ENCODE measurements at regions not wholly inside any gene's neighbourhood (a gene's known extent, or its start where the extent isn't known, plus 50 kb on each side); places are given as distances from the start of the nearest gene placed in this dataset.

GRCh38 chr3:94904156-94904674 lies 841.4 kb downstream of the NSUN3 start:
- FAIRE-seq, result no peak
- H3K36me3 ChIP-seq (ENCODE audit: control insufficient read depth in 2 of 4, insufficient read depth in 4 of 4, low read length in 3 of 4), result no peaks in the 10 kb centered on the region
- CTCF ChIA-PET (ENCODE audit: partially characterized antibody), result no interaction called here
- TF ChIP-seq SRF (IDR thresholded peaks at IDR 0.05; ENCODE audit: low read depth, low read length) (no peak), SIX5 (IDR thresholded peaks at IDR 0.05; ENCODE audit: low read depth, low read length) (no peak), RFX5 (IDR thresholded peaks at IDR 0.05; ENCODE audit: borderline replicate concordance, low read depth, low read length) (no peak), PHF8 (conservative IDR thresholded peaks at IDR 0.05; ENCODE audit: low read depth, low read length) (no peak), SP1 (IDR thresholded peaks at IDR 0.05; ENCODE audit: low read depth, low read length) (no peak), TCF12 (IDR thresholded peaks at IDR 0.05; ENCODE audit: low read depth, low read length) (no peak), BRCA1 (IDR thresholded peaks at IDR 0.05; ENCODE audit: low read depth, low read length) (no peak), BCL11A (IDR thresholded peaks at IDR 0.05; ENCODE audit: low read depth in 2 of 2, low read length in 2 of 2) (no peak), USF2 (IDR thresholded peaks at IDR 0.05; ENCODE audit: low read length) (no peak), EZH2 (IDR thresholded peaks at IDR 0.05; ENCODE audit: low read depth, low read length, severe bottlenecking) (no peak), E2F6 (IDR thresholded peaks at IDR 0.05) (no peak), RBBP5 (IDR thresholded peaks at IDR 0.05; ENCODE audit: borderline replicate concordance, low read depth, low read length) (no peak), HDAC2 (IDR thresholded peaks at IDR 0.05; ENCODE audit: borderline replicate concordance in 1 of 2, low read depth in 2 of 2, low read length in 2 of 2) (no peak)

More at GRCh38 chr3:94904156-94904674, 841.4 kb downstream of the NSUN3 start:
- Histone ChIP-seq H3K4me3 (ENCODE audit: extremely low read depth in 1 of 4, insufficient read depth in 2 of 4, low read depth in 3 of 4, low read length in 4 of 4) (no peak overlapping the region), H3K79me1 (ENCODE audit: low read depth, low read length) (no peaks in the 10 kb centered on the region), H3K27me3 (replicated peaks in 1 of 4; ENCODE audit: control insufficient read depth in 3 of 4, extremely low read depth in 1 of 4, insufficient read depth in 3 of 4, low read length in 3 of 4) (no peaks in the 10 kb centered on the region), H2BK15ac (ENCODE audit: low read length) (no peak overlapping the region), H2AK5ac (ENCODE audit: low read depth, low read length) (no peak overlapping the region), H3K79me2 (ENCODE audit: control insufficient read depth in 1 of 2, insufficient read depth in 2 of 2, low read length in 2 of 2) (no peaks in the 10 kb centered on the region), H3K18ac (ENCODE audit: extremely low read depth, low read length) (no peak overlapping the region), H3K23ac (ENCODE audit: insufficient read length) (no peak overlapping the region), H2BK20ac (ENCODE audit: low read length) (no peak overlapping the region), H3K4me2 (ENCODE audit: insufficient read depth in 1 of 2, low read depth in 2 of 2, low read length in 2 of 2) (no peak overlapping the region), H4K91ac (replicated peaks; ENCODE audit: insufficient read length, low read length) (no peak overlapping the region), H3K4me1 (replicated peaks in 1 of 4; ENCODE audit: control insufficient read depth in 3 of 4, insufficient read depth in 4 of 4, low read length in 3 of 4) (no peaks in the 10 kb centered on the region), H3K14ac (ENCODE audit: insufficient read length) (no peak overlapping the region), H2BK12ac (ENCODE audit: low read depth, low read length) (no peak overlapping the region), H3K56ac (replicated peaks; ENCODE audit: insufficient read length, low read depth, low read length) (no peak overlapping the region), H3K27ac (ENCODE audit: low read depth, low read length) (no peak overlapping the region), H2BK120ac (replicated peaks; ENCODE audit: low read depth, low read length) (no peak overlapping the region), H4K20me1 (replicated peaks in 1 of 2; ENCODE audit: control insufficient read depth in 1 of 2, insufficient read depth in 2 of 2, low read length in 2 of 2) (no peaks in the 10 kb centered on the region), H3K9ac (replicated peaks in 1 of 4; ENCODE audit: extremely low read depth in 1 of 4, low read depth in 3 of 4, low read length in 3 of 4) (no peak overlapping the region), H3K23me2 (ENCODE audit: low read depth, low read length) (no peaks in the 10 kb centered on the region; the same call in 1 of the 2 replicates), H3K9me3 (ENCODE audit: insufficient read depth in 2 of 2, low read depth in 1 of 2, low read length in 1 of 2) (no peaks in the 10 kb centered on the region), H4K5ac (ENCODE audit: insufficient read length, low read depth, low read length) (no peak overlapping the region), H4K8ac (ENCODE audit: extremely low read depth, insufficient read depth, low read length) (no peak overlapping the region), H3K4ac (replicated peaks; ENCODE audit: insufficient read length, low read depth, low read length) (no peak overlapping the region), H2BK5ac (ENCODE audit: low read depth, low read length) (no peak overlapping the region), H2AFZ (ENCODE audit: low read length) (no peak overlapping the region; the same call in 1 of the 2 replicates)
- 85% methylated on average over 2 of the region's 2 CpGs; no CpG with 5 or more reads in 1 of the 2 experiments for WGBS, 2 experiments (ENCODE audit: extremely low coverage in 1 of 2, insufficient coverage in 1 of 2, insufficient read length in 1 of 2, insufficient replicate concordance in 2 of 2, low coverage in 1 of 2, low lambda C conversion rate in 2 of 2, missing lambda C conversion rate in 1 of 2)
- POLR2A ChIA-PET (ENCODE audit: partially characterized antibody), result interaction anchor here (0.5 kb wide), 1 partner anchor 43 kb away, joined by 3 read pairs; no protein-coding TSS in a partner anchor
- DNase-seq (ENCODE audit: low read depth in 1 of 2, low spot score in 2 of 2), result no peak

All from H1 (cell line).